ENCODE measurements at regions not wholly inside any gene's neighbourhood (a gene's known extent, or its start where the extent isn't known, plus 50 kb on each side); places are given as distances from the start of the nearest gene placed in this dataset.

DNA sequence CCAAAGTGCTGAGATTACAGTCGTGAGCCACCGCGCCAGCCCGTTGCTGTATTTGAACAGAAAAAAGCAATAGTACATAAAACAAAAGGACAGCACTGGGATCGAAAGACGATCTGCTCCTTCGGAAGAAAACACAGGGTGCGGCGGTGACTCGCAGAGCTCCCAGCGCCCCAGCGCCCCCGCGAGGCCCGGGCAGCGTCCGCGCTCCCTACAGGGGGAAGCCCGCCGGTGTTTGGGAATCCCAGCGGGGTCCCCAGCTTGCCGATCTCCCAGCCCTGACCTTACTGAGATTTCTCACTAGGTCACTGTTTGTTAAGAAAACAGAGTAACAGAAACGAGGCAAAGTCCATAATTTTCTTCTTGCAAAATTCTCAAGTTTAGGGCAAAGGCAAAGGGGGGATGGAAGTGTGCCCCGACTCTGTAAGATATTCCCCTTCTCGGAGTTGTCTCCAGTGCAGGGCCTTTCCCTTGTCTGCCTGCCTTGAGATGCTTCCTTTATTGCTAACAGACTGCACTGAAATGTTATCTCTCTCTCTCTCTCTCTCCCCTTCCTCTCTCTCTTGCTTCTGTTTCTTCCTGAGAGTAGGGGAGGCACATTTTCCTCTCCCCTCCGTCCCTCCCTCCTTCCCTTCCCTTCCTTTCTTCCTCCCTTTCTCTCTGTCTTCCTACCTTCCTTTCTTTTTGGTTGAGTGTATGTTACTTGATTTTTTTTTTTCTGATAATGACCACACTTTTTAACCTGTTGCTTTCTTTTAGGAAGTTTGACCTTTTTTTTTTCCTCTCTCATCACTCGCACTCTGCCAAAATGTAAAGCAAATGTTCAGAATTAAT lies 91.9 kb downstream of the TMEM30B start:
- no peaks in the 10 kb centered on the region for H3K79me2 ChIP-seq (ENCODE audit: low read depth)
- intact Hi-C loops (cut with micrococcal nuclease; ENCODE audit: unreplicated experiment) = loop anchor here (1.0 to 2.0 kb wide), 3 partner anchors 11 to 164 kb away; no protein-coding TSS in a partner anchor
- no peaks in the 10 kb centered on the region for H3K27me3 ChIP-seq (ENCODE audit: insufficient read depth, low read depth)
- peaks cover 9% of the 10 kb centered on the region; the same call in 1 of the 2 replicates for H3F3A ChIP-seq (ENCODE audit: insufficient read depth, low read depth)
- H3K4me3 ChIP-seq = peak overlapping the region; percentile 68
- no peaks in the 10 kb centered on the region; the same call in 1 of the 2 replicates for H3K4me1 ChIP-seq (replicated peaks; ENCODE audit: insufficient read depth)
- ChIA-PET POLR2A (ENCODE audit: unreplicated experiment) (no interaction called here), CTCF (no interaction called here)
- H2AFZ ChIP-seq = peak overlapping the region; percentile 94
- H3K9me2 ChIP-seq (ENCODE audit: insufficient read depth) = no peaks in the 10 kb centered on the region
- peak overlapping the region; percentile 83 for H3K4me2 ChIP-seq
- no peaks in the 10 kb centered on the region for H4K20me1 ChIP-seq (ENCODE audit: insufficient read depth)
- DNase-seq = peak; percentile 68 to 84
- H3K36me3 ChIP-seq (ENCODE audit: low read depth) = no peaks in the 10 kb centered on the region
- no peak overlapping the region for H3K27ac ChIP-seq
- TSS peak; percentile 92 for BruUV-seq (replicated peaks)
- H3K9me3 ChIP-seq (ENCODE audit: insufficient read depth, low read depth) = no peaks in the 10 kb centered on the region; the same call in 1 of the 2 replicates
- TF ChIP-seq EZH2 (IDR thresholded peaks at IDR 0.05; ENCODE audit: low read depth) = no peak
- peak; percentile 75 for TF ChIP-seq CTCF (conservative IDR thresholded peaks at IDR 0.05)

DNA sequence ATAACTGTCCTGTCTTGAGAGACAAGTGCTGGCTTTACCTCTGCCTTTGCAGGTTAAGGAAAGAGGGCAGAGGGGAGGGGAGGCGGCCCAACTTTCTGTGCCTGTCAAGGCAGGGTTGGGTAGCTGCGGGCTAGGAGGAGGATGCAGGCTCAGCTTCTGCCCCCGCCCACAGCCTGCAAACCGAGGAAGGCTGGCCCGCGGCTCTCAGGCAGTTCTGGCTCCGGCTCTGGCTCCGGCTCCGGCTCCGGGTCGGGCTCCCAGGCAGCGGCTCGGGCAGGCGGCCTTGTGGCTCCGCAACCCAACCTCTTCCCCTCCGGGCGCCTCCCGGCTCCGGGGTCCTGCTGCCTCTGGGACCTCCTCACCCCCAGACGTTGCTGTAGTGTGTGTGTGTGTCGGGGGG lies 92.9 kb downstream of the TMEM30B start:
- H3K4me1 ChIP-seq (replicated peaks; ENCODE audit: insufficient read depth) = no peaks in the 10 kb centered on the region; the same call in 1 of the 2 replicates
- H3K36me3 ChIP-seq (ENCODE audit: low read depth) = no peaks in the 10 kb centered on the region
- intact Hi-C loops (cut with micrococcal nuclease; ENCODE audit: unreplicated experiment) = loop anchor here (1.0 to 2.0 kb wide), 3 partner anchors 10 to 163 kb away; no protein-coding TSS in a partner anchor
- CTCF ChIA-PET = interaction anchor here (0.7 kb wide), 1 partner anchor 10 kb away, joined by 4 read pairs; no protein-coding TSS in a partner anchor
- peak overlapping the region; percentile 83 for H3K4me2 ChIP-seq
- TSS peak; percentile 59 for BruUV-seq (replicated peaks)
- H3K27me3 ChIP-seq (ENCODE audit: insufficient read depth, low read depth) = no peaks in the 10 kb centered on the region
- H3K9me3 ChIP-seq (ENCODE audit: insufficient read depth, low read depth) = no peaks in the 10 kb centered on the region
- H3K9me2 ChIP-seq (ENCODE audit: insufficient read depth) = no peaks in the 10 kb centered on the region
- no peaks in the 10 kb centered on the region for H3K79me2 ChIP-seq (ENCODE audit: low read depth)
- TF ChIP-seq CTCF (conservative IDR thresholded peaks at IDR 0.05) (no peak), EZH2 (IDR thresholded peaks at IDR 0.05; ENCODE audit: low read depth) (no peak)
- no peaks in the 10 kb centered on the region for H4K20me1 ChIP-seq (ENCODE audit: insufficient read depth)
- DNase-seq = peak in 1 of 2 experiments; percentile 67
- H2AFZ ChIP-seq = peak overlapping the region; percentile 94
- H3F3A ChIP-seq (ENCODE audit: insufficient read depth, low read depth) = peaks cover 9% of the 10 kb centered on the region; the same call in 1 of the 2 replicates
- peak overlapping the region; percentile 68; the same call in 1 of the 2 replicates for H3K4me3 ChIP-seq
- H3K27ac ChIP-seq = no peak overlapping the region
- POLR2A ChIA-PET (ENCODE audit: unreplicated experiment) = interaction anchor here (0.6 kb wide), 1 partner anchor 186 kb away, joined by 4 read pairs; no protein-coding TSS in a partner anchor

GRCh38 chr14:61187196-61187905 lies 93.8 kb downstream of the TMEM30B start:
- no peaks in the 10 kb centered on the region for H3K9me3 ChIP-seq (ENCODE audit: insufficient read depth, low read depth)
- H4K20me1 ChIP-seq (ENCODE audit: insufficient read depth) = no peaks in the 10 kb centered on the region
- no peaks in the 10 kb centered on the region for H3K9me2 ChIP-seq (ENCODE audit: insufficient read depth)
- no peak overlapping the region for H3K27ac ChIP-seq
- CTCF ChIA-PET = no interaction called here
- TF ChIP-seq EZH2 (IDR thresholded peaks at IDR 0.05; ENCODE audit: low read depth) (no peak), CTCF (conservative IDR thresholded peaks at IDR 0.05) (no peak)
- H3K36me3 ChIP-seq (ENCODE audit: low read depth) = no peaks in the 10 kb centered on the region
- no peaks in the 10 kb centered on the region for H3K27me3 ChIP-seq (ENCODE audit: insufficient read depth, low read depth)
- BruUV-seq (replicated peaks) = no TSS peak
- peaks cover 9% of the 10 kb centered on the region; the same call in 1 of the 2 replicates for H3F3A ChIP-seq (ENCODE audit: insufficient read depth, low read depth)
- H2AFZ ChIP-seq = no peak overlapping the region
- H3K79me2 ChIP-seq (ENCODE audit: low read depth) = no peaks in the 10 kb centered on the region
- H3K4me3 ChIP-seq = no peak overlapping the region
- H3K4me2 ChIP-seq = no peak overlapping the region
- DNase-seq = no peak
- POLR2A ChIA-PET (ENCODE audit: unreplicated experiment) = interaction anchor here (0.6 kb wide), 2 partner anchors 45 to 149 kb away, joined by 5 to 7 read pairs; no protein-coding TSS in a partner anchor
- H3K4me1 ChIP-seq (replicated peaks; ENCODE audit: insufficient read depth) = no peaks in the 10 kb centered on the region; the same call in 1 of the 2 replicates
- intact Hi-C loops (cut with micrococcal nuclease; ENCODE audit: unreplicated experiment) = no loop called here
